HEK293 (cell line): ENCODE measurements at regions not wholly inside any gene's neighbourhood (a gene's known extent, or its start where the extent isn't known, plus 50 kb on each side); places are given as distances from the start of the nearest gene placed in this dataset.

Source experiments
- CTCF ChIA-PET: fragments of 350-600 bp; formaldehyde crosslinking; extraction: SDS; loops from one replicate; lab custom pipeline; 2021; ENCODE audit warnings: antibody characterized with exemption; lab: Yijun Ruan, JAX
- POLR2A ChIA-PET: fragments of 300-600 bp; formaldehyde crosslinking; extraction: SDS; loops from one replicate; lab custom pipeline; 2020; ENCODE audit warnings: antibody characterized with exemption, inconsistent platforms; lab: Yijun Ruan, JAX
- H3K27ac ChIP-seq: fragments of 200-500 bp; sonication (Bioruptor generic); 2 replicates; pipeline ENCODE4 v1.5.1; 2014; ENCODE audit warnings: low read depth, low read length, control low read depth, inconsistent platforms; ENCODE audit errors: extremely low read depth
- H3K36me3 ChIP-seq, 2 experiments: fragments of 200-500 bp in 1 of 2; sonication (Bioruptor generic) in 1 of 2; 1 replicate in 1 of 2; 2 replicates in 1 of 2; pipeline ENCODE4 v1.5.1; 2014 to 2017; ENCODE audit warnings: inconsistent platforms in 2 of 2, low read length in 2 of 2; ENCODE audit not compliant: control insufficient read depth in 2 of 2, insufficient read depth in 1 of 2
- H3K4me1 ChIP-seq: fragments of 200-500 bp; sonication (Bioruptor generic); 2 replicates; pipeline ENCODE4 v1.5.1; 2014; ENCODE audit warnings: mild to moderate bottlenecking, low read length, inconsistent platforms; ENCODE audit not compliant: control insufficient read depth, insufficient read depth
- H3K4me3 ChIP-seq: 2 replicates; pipeline ENCODE4 v1.5.1; 2011; ENCODE audit warnings: low read depth, mild to moderate bottlenecking, control low read depth, low read length, moderate library complexity
- H3K9me3 ChIP-seq: fragments of 200-500 bp; sonication (Bioruptor generic); 2 replicates; pipeline ENCODE4 v1.5.1; 2014; ENCODE audit warnings: low read depth, low read length, inconsistent platforms; ENCODE audit not compliant: control insufficient read depth, insufficient read depth
- GLI2 ChIP-seq: fragments of 450-650 bp; formaldehyde crosslinking; IDR thresholded peaks from 2 replicates; pipeline ENCODE4; 2017; ENCODE audit warnings: missing biosample characterization, missing genetic modification characterization, low read depth, borderline replicate concordance
- KLF1 ChIP-seq: fragments of 450-650 bp; formaldehyde crosslinking; IDR thresholded peaks from 2 replicates; pipeline ENCODE4 v1.5.1; 2016; ENCODE audit warnings: missing biosample characterization, missing genetic modification characterization
- SETDB1 ChIP-seq: IDR thresholded peaks from one replicate; pipeline ENCODE4 v1.6.1; 2017; ENCODE audit warnings: mild to moderate bottlenecking, low read length, moderate library complexity, mixed read lengths; ENCODE audit not compliant: insufficient read length
- ZNF23 ChIP-seq: fragments of 450-650 bp; formaldehyde crosslinking; IDR thresholded peaks from 2 replicates; pipeline ENCODE4 v1.5.1; 2016; ENCODE audit warnings: missing biosample characterization, missing genetic modification characterization, borderline replicate concordance
- ZNF24 ChIP-seq: fragments of 450-650 bp; formaldehyde crosslinking; IDR thresholded peaks from 2 replicates; pipeline ENCODE4 v1.5.1; 2016; ENCODE audit warnings: missing biosample characterization, missing genetic modification characterization
- ZNF26 ChIP-seq: fragments of 450-650 bp; formaldehyde crosslinking; IDR thresholded peaks from 2 replicates; pipeline ENCODE4 v1.5.1; 2016; ENCODE audit warnings: missing biosample characterization, missing genetic modification characterization
- ZNF391 ChIP-seq: fragments of 450-650 bp; formaldehyde crosslinking; IDR thresholded peaks from 2 replicates; pipeline ENCODE4 v1.5.1; 2016; ENCODE audit warnings: low read depth, missing biosample characterization, missing genetic modification characterization, borderline replicate concordance
- ZNF658 ChIP-seq: fragments of 450-650 bp; formaldehyde crosslinking; IDR thresholded peaks from 2 replicates; pipeline ENCODE4; 2016; ENCODE audit warnings: missing biosample characterization, missing genetic modification characterization
- ZSCAN23 ChIP-seq: fragments of 450-650 bp; formaldehyde crosslinking; IDR thresholded peaks from 2 replicates; pipeline ENCODE4 v1.5.1; 2016; ENCODE audit warnings: missing biosample characterization, missing genetic modification characterization
- TF ChIP-seq, protein P1 (sequence below): fragments of 450-650 bp; formaldehyde crosslinking; IDR thresholded peaks from 2 replicates; pipeline ENCODE4 v1.5.1; 2016; ENCODE audit warnings: missing biosample characterization, missing genetic modification characterization
- TF ChIP-seq, protein P2 (sequence below): fragments of 450-650 bp; formaldehyde crosslinking; IDR thresholded peaks from 2 replicates; pipeline ENCODE4 v1.5.1; 2017; ENCODE audit warnings: missing biosample characterization, missing genetic modification characterization
- TF ChIP-seq, protein P3 (sequence below): fragments of 450-650 bp; formaldehyde crosslinking; IDR thresholded peaks from 2 replicates; pipeline ENCODE4 v1.5.1; 2017; ENCODE audit warnings: missing biosample characterization, mild to moderate bottlenecking, missing genetic modification characterization, moderate library complexity
- TF ChIP-seq, protein P4 (sequence below): fragments of 450-650 bp; formaldehyde crosslinking; IDR thresholded peaks from 2 replicates; pipeline ENCODE4 v1.5.1; 2016; ENCODE audit warnings: missing biosample characterization, missing genetic modification characterization, borderline replicate concordance
- TF ChIP-seq, protein P5 (sequence below): fragments of 450-650 bp; formaldehyde crosslinking; IDR thresholded peaks from 2 replicates; pipeline ENCODE4 v1.5.1; 2017; ENCODE audit warnings: missing biosample characterization, missing genetic modification characterization
- TF ChIP-seq, protein P6 (sequence below): fragments of 450-650 bp; formaldehyde crosslinking; IDR thresholded peaks from 2 replicates; pipeline ENCODE4 v1.5.1; 2016; ENCODE audit warnings: missing biosample characterization, missing genetic modification characterization

DNA sequence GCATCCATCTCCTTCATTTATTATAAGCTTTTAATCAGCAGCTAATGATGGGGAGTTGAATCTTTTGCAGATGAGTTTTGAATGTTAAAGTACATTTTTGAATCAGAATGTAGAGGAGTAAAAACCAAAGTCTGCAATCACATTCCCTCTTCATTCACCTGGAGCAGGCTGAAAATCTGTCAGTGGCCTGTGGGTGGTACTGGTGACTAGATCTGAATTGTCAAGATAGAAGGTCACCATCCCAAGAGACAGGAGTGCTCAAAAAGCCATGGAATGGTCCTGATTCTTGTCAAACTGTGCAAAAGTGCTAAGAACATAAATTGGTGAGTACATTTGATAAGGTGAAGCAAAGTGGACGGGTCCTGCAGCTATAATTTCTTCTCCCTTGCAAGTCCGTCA lies 881.3 kb upstream of the NR2F2 start (continued):
- TF ChIP-seq, protein P1, sequence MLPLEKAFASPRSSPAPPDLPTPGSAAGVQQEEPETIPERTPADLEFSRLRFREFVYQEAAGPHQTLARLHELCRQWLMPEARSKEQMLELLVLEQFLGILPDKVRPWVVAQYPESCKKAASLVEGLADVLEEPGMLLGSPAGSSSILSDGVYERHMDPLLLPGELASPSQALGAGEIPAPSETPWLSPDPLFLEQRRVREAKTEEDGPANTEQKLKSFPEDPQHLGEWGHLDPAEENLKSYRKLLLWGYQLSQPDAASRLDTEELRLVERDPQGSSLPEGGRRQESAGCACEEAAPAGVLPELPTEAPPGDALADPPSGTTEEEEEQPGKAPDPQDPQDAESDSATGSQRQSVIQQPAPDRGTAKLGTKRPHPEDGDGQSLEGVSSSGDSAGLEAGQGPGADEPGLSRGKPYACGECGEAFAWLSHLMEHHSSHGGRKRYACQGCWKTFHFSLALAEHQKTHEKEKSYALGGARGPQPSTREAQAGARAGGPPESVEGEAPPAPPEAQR, result no peak
- TF ChIP-seq SETDB1, result no peak

- CTCF ChIA-PET, result no interaction called here
- no peaks in the 10 kb centered on the region for H3K9me3 ChIP-seq
- H3K4me3 ChIP-seq, result no peak overlapping the region
- TF ChIP-seq, protein P2, sequence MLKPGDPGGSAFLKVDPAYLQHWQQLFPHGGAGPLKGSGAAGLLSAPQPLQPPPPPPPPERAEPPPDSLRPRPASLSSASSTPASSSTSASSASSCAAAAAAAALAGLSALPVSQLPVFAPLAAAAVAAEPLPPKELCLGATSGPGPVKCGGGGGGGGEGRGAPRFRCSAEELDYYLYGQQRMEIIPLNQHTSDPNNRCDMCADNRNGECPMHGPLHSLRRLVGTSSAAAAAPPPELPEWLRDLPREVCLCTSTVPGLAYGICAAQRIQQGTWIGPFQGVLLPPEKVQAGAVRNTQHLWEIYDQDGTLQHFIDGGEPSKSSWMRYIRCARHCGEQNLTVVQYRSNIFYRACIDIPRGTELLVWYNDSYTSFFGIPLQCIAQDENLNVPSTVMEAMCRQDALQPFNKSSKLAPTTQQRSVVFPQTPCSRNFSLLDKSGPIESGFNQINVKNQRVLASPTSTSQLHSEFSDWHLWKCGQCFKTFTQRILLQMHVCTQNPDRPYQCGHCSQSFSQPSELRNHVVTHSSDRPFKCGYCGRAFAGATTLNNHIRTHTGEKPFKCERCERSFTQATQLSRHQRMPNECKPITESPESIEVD, result peak; percentile 32; the same call in 1 of the 2 replicates
- TF ChIP-seq KLF1 (tag by site-specific recombination), result no peak
- TF ChIP-seq, protein P3, sequence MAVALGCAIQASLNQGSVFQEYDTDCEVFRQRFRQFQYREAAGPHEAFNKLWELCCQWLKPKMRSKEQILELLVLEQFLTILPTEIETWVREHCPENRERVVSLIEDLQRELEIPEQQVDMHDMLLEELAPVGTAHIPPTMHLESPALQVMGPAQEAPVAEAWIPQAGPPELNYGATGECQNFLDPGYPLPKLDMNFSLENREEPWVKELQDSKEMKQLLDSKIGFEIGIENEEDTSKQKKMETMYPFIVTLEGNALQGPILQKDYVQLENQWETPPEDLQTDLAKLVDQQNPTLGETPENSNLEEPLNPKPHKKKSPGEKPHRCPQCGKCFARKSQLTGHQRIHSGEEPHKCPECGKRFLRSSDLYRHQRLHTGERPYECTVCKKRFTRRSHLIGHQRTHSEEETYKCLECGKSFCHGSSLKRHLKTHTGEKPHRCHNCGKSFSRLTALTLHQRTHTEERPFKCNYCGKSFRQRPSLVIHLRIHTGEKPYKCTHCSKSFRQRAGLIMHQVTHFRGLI (tag by site-specific recombination), result no peak
- TF ChIP-seq, all 188 proteins: peak for 1
- POLR2A ChIA-PET, result no interaction called here
- Histone ChIP-seq H3K27ac (no peak overlapping the region), H3K36me3 (no peaks in the 10 kb centered on the region), H3K4me1 (peaks cover 12% of the 10 kb centered on the region; the same call in 1 of the 2 replicates)
Measured at GRCh38 chr15:95450413-95450812, 880.1 kb upstream of the NR2F2 start.

GRCh38 chr15:95451938-95452337 lies 878.6 kb upstream of the NR2F2 start:
- POLR2A ChIA-PET, result no interaction called here
- Histone ChIP-seq H3K27ac (no peak overlapping the region), H3K36me3 (no peaks in the 10 kb centered on the region), H3K4me1 (peaks cover 12% of the 10 kb centered on the region; the same call in 1 of the 2 replicates), H3K9me3 (no peaks in the 10 kb centered on the region)
- no peak for TF ChIP-seq ZNF658 (tag by site-specific recombination)
- TF ChIP-seq ZNF391, result no peak
- no peak for TF ChIP-seq ZSCAN23 (tag by site-specific recombination)
- TF ChIP-seq GLI2, result no peak
- no peak for TF ChIP-seq ZNF24 (tag by site-specific recombination)
- TF ChIP-seq ZNF23, result no peak
- TF ChIP-seq, protein P4, sequence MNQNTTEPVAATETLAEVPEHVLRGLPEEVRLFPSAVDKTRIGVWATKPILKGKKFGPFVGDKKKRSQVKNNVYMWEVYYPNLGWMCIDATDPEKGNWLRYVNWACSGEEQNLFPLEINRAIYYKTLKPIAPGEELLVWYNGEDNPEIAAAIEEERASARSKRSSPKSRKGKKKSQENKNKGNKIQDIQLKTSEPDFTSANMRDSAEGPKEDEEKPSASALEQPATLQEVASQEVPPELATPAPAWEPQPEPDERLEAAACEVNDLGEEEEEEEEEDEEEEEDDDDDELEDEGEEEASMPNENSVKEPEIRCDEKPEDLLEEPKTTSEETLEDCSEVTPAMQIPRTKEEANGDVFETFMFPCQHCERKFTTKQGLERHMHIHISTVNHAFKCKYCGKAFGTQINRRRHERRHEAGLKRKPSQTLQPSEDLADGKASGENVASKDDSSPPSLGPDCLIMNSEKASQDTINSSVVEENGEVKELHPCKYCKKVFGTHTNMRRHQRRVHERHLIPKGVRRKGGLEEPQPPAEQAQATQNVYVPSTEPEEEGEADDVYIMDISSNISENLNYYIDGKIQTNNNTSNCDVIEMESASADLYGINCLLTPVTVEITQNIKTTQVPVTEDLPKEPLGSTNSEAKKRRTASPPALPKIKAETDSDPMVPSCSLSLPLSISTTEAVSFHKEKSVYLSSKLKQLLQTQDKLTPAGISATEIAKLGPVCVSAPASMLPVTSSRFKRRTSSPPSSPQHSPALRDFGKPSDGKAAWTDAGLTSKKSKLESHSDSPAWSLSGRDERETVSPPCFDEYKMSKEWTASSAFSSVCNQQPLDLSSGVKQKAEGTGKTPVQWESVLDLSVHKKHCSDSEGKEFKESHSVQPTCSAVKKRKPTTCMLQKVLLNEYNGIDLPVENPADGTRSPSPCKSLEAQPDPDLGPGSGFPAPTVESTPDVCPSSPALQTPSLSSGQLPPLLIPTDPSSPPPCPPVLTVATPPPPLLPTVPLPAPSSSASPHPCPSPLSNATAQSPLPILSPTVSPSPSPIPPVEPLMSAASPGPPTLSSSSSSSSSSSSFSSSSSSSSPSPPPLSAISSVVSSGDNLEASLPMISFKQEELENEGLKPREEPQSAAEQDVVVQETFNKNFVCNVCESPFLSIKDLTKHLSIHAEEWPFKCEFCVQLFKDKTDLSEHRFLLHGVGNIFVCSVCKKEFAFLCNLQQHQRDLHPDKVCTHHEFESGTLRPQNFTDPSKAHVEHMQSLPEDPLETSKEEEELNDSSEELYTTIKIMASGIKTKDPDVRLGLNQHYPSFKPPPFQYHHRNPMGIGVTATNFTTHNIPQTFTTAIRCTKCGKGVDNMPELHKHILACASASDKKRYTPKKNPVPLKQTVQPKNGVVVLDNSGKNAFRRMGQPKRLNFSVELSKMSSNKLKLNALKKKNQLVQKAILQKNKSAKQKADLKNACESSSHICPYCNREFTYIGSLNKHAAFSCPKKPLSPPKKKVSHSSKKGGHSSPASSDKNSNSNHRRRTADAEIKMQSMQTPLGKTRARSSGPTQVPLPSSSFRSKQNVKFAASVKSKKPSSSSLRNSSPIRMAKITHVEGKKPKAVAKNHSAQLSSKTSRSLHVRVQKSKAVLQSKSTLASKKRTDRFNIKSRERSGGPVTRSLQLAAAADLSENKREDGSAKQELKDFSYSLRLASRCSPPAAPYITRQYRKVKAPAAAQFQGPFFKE (tag by site-specific recombination), result no peak
- TF ChIP-seq, protein P5, sequence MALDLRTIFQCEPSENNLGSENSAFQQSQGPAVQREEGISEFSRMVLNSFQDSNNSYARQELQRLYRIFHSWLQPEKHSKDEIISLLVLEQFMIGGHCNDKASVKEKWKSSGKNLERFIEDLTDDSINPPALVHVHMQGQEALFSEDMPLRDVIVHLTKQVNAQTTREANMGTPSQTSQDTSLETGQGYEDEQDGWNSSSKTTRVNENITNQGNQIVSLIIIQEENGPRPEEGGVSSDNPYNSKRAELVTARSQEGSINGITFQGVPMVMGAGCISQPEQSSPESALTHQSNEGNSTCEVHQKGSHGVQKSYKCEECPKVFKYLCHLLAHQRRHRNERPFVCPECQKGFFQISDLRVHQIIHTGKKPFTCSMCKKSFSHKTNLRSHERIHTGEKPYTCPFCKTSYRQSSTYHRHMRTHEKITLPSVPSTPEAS (tag by site-specific recombination), result no peak
- TF ChIP-seq, protein P6, sequence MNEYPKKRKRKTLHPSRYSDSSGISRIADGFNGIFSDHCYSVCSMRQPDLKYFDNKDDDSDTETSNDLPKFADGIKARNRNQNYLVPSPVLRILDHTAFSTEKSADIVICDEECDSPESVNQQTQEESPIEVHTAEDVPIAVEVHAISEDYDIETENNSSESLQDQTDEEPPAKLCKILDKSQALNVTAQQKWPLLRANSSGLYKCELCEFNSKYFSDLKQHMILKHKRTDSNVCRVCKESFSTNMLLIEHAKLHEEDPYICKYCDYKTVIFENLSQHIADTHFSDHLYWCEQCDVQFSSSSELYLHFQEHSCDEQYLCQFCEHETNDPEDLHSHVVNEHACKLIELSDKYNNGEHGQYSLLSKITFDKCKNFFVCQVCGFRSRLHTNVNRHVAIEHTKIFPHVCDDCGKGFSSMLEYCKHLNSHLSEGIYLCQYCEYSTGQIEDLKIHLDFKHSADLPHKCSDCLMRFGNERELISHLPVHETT (tag by site-specific recombination), result no peak
- no peak for TF ChIP-seq ZNF26
- TF ChIP-seq, all 188 proteins: peak for 0
- CTCF ChIA-PET, result no interaction called here
- no peak overlapping the region for H3K4me3 ChIP-seq
